K562 (cell line): ENCODE measurements at regions not wholly inside any gene's neighbourhood (a gene's known extent, or its start where the extent isn't known, plus 50 kb on each side); places are given as distances from the start of the nearest gene placed in this dataset.

Experiments used
- ATAC-seq: fragments of 200-7000 bp; cut with Tn5 transposase; 3 replicates; pipeline ENCODE4 v1.9.1; 2020; ENCODE audit warnings: moderate library complexity
- BruUV-seq: library from RNA; stranded (reverse); fragments of 400-500 nt; replicated peaks from 2 replicates; lab custom pipeline; 2021; lab: Mats Ljungman, UMichigan
- CTCF ChIA-PET: fragments of 300-600 bp; formaldehyde crosslinking; extraction: SDS; loops from one replicate; lab custom pipeline; 2021; ENCODE audit warnings: low intra/inter-chr PET ratio; lab: Yijun Ruan, JAX
- POLR2A ChIA-PET: fragments of 300-600, 350-650 bp; sonication (Branson Sonifier 250); formaldehyde crosslinking; extraction: SDS; loops from one replicate; lab custom pipeline; 2021; ENCODE audit warnings: antibody characterized with exemption, inconsistent platforms; lab: Yijun Ruan, JAX
- DNase-seq, 4 experiments: peaks; one replicate each; pipeline versions ENCODE4 v3.0.0 to v3.0.0-alpha.2; 2011 to 2018; ENCODE audit warnings: low spot score in 3 of 4, mixed read lengths in 3 of 4; ENCODE audit errors: extremely low read depth in 1 of 4
- FAIRE-seq: peaks from 2 replicates; lab custom pipeline; 2011; peaks lifted over from hg19 to GRCh38; lab: Jason Lieb, UNC
- H2AFZ ChIP-seq: 2 replicates; pipeline ENCODE4 v1.6.0; 2011; ENCODE audit warnings: low read depth, low read length, control low read depth, inconsistent platforms
- H3K27ac ChIP-seq: fragments of 200-600 bp; 3 replicates; pipeline ENCODE4 v1.8.0; 2011; ENCODE audit warnings: low read depth, mild to moderate bottlenecking, control low read depth, inconsistent platforms, low read length, moderate library complexity, mixed read lengths; ENCODE audit errors: extremely low read depth
- H3K27me3 ChIP-seq, 2 experiments: fragments of 300-600 bp in 1 of 2; 2 replicates in 1 of 2; 3 replicates in 1 of 2; pipeline versions ENCODE4 v1.6.0 to v1.8.0; 2011; ENCODE audit warnings: inconsistent platforms in 2 of 2, low read length in 2 of 2, mild to moderate bottlenecking in 1 of 2, mixed read lengths in 1 of 2, moderate library complexity in 1 of 2; ENCODE audit not compliant: control insufficient read depth in 2 of 2, insufficient read depth in 2 of 2
- H3K36me3 ChIP-seq: fragments of 300-600 bp; 3 replicates; pipeline ENCODE4 v1.8.0; 2011; ENCODE audit warnings: mild to moderate bottlenecking, low read length, inconsistent platforms; ENCODE audit not compliant: control insufficient read depth, insufficient read depth
- H3K4me1 ChIP-seq, 2 experiments: fragments of 200-600 bp in 1 of 2; replicated peaks in 1 of 2; 2 replicates in 1 of 2; 3 replicates in 1 of 2; pipeline versions ENCODE4 v1.5.1 to v1.8.0; 2011; ENCODE audit warnings: inconsistent platforms in 2 of 2, low read length in 2 of 2, mild to moderate bottlenecking in 1 of 2, mixed read lengths in 1 of 2, moderate library complexity in 1 of 2; ENCODE audit not compliant: control insufficient read depth in 2 of 2, insufficient read depth in 2 of 2
- H3K4me2 ChIP-seq: 2 replicates; pipeline ENCODE4 v1.6.1; 2011; ENCODE audit warnings: low read length, control low read depth, inconsistent platforms, mixed read lengths; ENCODE audit not compliant: insufficient read depth
- H3K4me3 ChIP-seq: fragments of 200-600 bp; sonication (generic), shearing (Covaris generic); 2 replicates; pipeline ENCODE4 v1.5.1; 2016; ENCODE audit warnings: control low read depth, inconsistent platforms
- H3K79me2 ChIP-seq: fragments of 200-600 bp; 3 replicates; pipeline ENCODE4 v1.8.0; 2011; ENCODE audit warnings: low read length, inconsistent platforms; ENCODE audit not compliant: control insufficient read depth, insufficient read depth
- H3K9ac ChIP-seq, 2 experiments: 2 replicates each; pipeline versions ENCODE4 v1.6.0 to v1.6.1; 2011; ENCODE audit warnings: low read depth in 2 of 2, low read length in 2 of 2, control low read depth in 1 of 2, inconsistent platforms in 1 of 2, mild to moderate bottlenecking in 1 of 2, mixed read lengths in 1 of 2; ENCODE audit not compliant: insufficient read depth in 1 of 2
- H3K9me1 ChIP-seq: one replicate; pipeline ENCODE4 v1.6.0; 2011; ENCODE audit warnings: inconsistent platforms, mild to moderate bottlenecking, low read length, moderate library complexity; ENCODE audit not compliant: control insufficient read depth, insufficient read depth
- H3K9me3 ChIP-seq: replicated peaks from 2 replicates; pipeline ENCODE4 v1.5.1; 2011; ENCODE audit warnings: low read depth, low read length, inconsistent platforms; ENCODE audit not compliant: control insufficient read depth, insufficient read depth
- H4K20me1 ChIP-seq: replicated peaks from 2 replicates; pipeline ENCODE4 v1.6.1; 2011; ENCODE audit warnings: low read length, inconsistent platforms, mixed read lengths; ENCODE audit not compliant: control insufficient read depth, insufficient read depth
- CREB5 ChIP-seq: fragments of 250-450 bp; sonication (Bioruptor Pico); IDR thresholded peaks from 2 replicates; pipeline ENCODE4 v1.5.0; 2020; ENCODE audit warnings: mild to moderate bottlenecking
- DNMT1 ChIP-seq: fragments of 450-650 bp; IDR thresholded peaks from 2 replicates; pipeline ENCODE4 v1.6.1; 2016; ENCODE audit warnings: antibody characterized with exemption, mild to moderate bottlenecking
- ELF2 ChIP-seq: fragments of 250-450 bp; sonication (Bioruptor Pico); IDR thresholded peaks from 2 replicates; pipeline ENCODE4 v1.5.0; 2021; ENCODE audit warnings: mild to moderate bottlenecking
- EP400 ChIP-seq: fragments of 450-650 bp; IDR thresholded peaks from 2 replicates; pipeline ENCODE4 v1.6.1; 2017; ENCODE audit warnings: antibody characterized with exemption, mild to moderate bottlenecking, moderate library complexity
- GTF2F1 ChIP-seq: IDR thresholded peaks from 2 replicates; pipeline ENCODE4 v1.6.1; 2011; ENCODE audit warnings: low read depth, low read length, improper control_type of control experiment
- LARP7 ChIP-seq: fragments of 450-650 bp; IDR thresholded peaks from 2 replicates; pipeline ENCODE4 v1.6.1; 2016
- MTF1 ChIP-seq: fragments of 250-450 bp; sonication (Bioruptor Pico); IDR thresholded peaks from 2 replicates; pipeline ENCODE4 v1.9.0; 2021; ENCODE audit warnings: moderate library complexity, mild to moderate bottlenecking, inconsistent platforms, borderline replicate concordance
- MYC ChIP-seq, 2 experiments: fragments of 250-450 bp in 1 of 2; sonication (Bioruptor Pico) in 1 of 2; IDR thresholded peaks; 2 replicates each; pipeline versions ENCODE4 v1.5.1 to v1.6.1; 2012 to 2021; ENCODE audit warnings: low read depth in 2 of 2, borderline replicate concordance in 1 of 2, improper control_type of control experiment in 1 of 2, low read length in 1 of 2, mild to moderate bottlenecking in 1 of 2, moderate library complexity in 1 of 2
- NUFIP1 ChIP-seq: fragments of 450-650 bp; IDR thresholded peaks from 2 replicates; pipeline ENCODE4 v1.6.1; 2018; ENCODE audit not compliant: partially characterized antibody
- ZNF696 ChIP-seq: fragments of 250-450 bp; sonication (Bioruptor Pico); conservative IDR thresholded peaks from 2 replicates; pipeline ENCODE4 v1.4.0; 2020; ENCODE audit warnings: mild to moderate bottlenecking, moderate library complexity
- ZNF75A ChIP-seq: fragments of 450-650 bp; formaldehyde crosslinking; IDR thresholded peaks from 2 replicates; pipeline ENCODE4 v1.4.0; 2020; ENCODE audit warnings: mild to moderate bottlenecking
- ZNF830 ChIP-seq: fragments of 250-450 bp; sonication (Bioruptor Pico); IDR thresholded peaks from 2 replicates; pipeline ENCODE4 v1.5.0; 2021; ENCODE audit warnings: mild to moderate bottlenecking
- WGBS: fragments of 100-300 bp; shearing (Covaris generic); methylation state at CpG from one replicate; pipeline ENCODE4 v1.1.6; 2016; ENCODE audit warnings: low coverage, mixed read lengths; ENCODE audit not compliant: insufficient coverage; ENCODE audit errors: missing lambda C conversion rate; 5-methylcytosine and 5-hydroxymethylcytosine counted together
- in situ Hi-C: fragments of 300-500 bp; cut with MboI; formaldehyde crosslinking; loops from 4 replicates; pipeline ENCODE4 v1.15.0; 2018; ENCODE audit warnings: inconsistent platforms, mixed read lengths
- intact Hi-C: fragments of 100-400 bp; cut with micrococcal nuclease; formaldehyde crosslinking; loops from 2 replicates; pipeline ENCODE4 v1.14.2; 2022
- TF ChIP-seq, protein P1 (sequence below): fragments of 200-800 bp; sonication (Bioruptor generic); IDR thresholded peaks from 2 replicates; pipeline ENCODE4 v1.6.1; 2017; ENCODE audit warnings: missing genetic modification characterization, missing compliant biosample characterization
- TF ChIP-seq, protein P2 (sequence below): fragments of 450-650 bp; formaldehyde crosslinking; conservative IDR thresholded peaks from 2 replicates; pipeline ENCODE4 v1.4.0; 2022; ENCODE audit warnings: mild to moderate bottlenecking, missing genetic modification characterization

GRCh38 chr1:106619827-106620134 lies 436.7 kb upstream of the PRMT6 start:
- Histone ChIP-seq H4K20me1 (no peaks in the 10 kb centered on the region), H3K79me2 (no peaks in the 10 kb centered on the region), H3K9ac (no peak overlapping the region), H3K4me3 (no peak overlapping the region), H3K9me1 (no peaks in the 10 kb centered on the region), H2AFZ (no peak overlapping the region), H3K27me3 (no peaks in the 10 kb centered on the region), H3K4me1 (no peaks in the 10 kb centered on the region), H3K27ac (no peak overlapping the region), H3K36me3 (no peaks in the 10 kb centered on the region), H3K9me3 (no peaks in the 10 kb centered on the region), H3K4me2 (no peak overlapping the region)
- in situ Hi-C loops: no loop called here
- no TSS peak for BruUV-seq
- no peak for ATAC-seq
- ChIA-PET POLR2A (no interaction called here), CTCF (no interaction called here)
- intact Hi-C loops: no loop called here
- 4% methylated on average over 5 of the region's 5 CpGs for WGBS
- no peak for DNase-seq
- no peak for FAIRE-seq
- no peak for TF ChIP-seq ELF2 (CRISPR knock-in tag)
- TF ChIP-seq, protein P1, sequence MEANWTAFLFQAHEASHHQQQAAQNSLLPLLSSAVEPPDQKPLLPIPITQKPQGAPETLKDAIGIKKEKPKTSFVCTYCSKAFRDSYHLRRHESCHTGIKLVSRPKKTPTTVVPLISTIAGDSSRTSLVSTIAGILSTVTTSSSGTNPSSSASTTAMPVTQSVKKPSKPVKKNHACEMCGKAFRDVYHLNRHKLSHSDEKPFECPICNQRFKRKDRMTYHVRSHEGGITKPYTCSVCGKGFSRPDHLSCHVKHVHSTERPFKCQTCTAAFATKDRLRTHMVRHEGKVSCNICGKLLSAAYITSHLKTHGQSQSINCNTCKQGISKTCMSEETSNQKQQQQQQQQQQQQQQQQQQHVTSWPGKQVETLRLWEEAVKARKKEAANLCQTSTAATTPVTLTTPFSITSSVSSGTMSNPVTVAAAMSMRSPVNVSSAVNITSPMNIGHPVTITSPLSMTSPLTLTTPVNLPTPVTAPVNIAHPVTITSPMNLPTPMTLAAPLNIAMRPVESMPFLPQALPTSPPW: no peak
- no peak for TF ChIP-seq ZNF830 (CRISPR knock-in tag)
- no peak for TF ChIP-seq EP400
- no peak for TF ChIP-seq LARP7
- TF ChIP-seq MTF1 (CRISPR knock-in tag): no peak
- no peak for TF ChIP-seq MYC (IDR thresholded peaks at IDR 0.05; ENCODE audit: low read depth, low read length)
- TF ChIP-seq MYC (CRISPR knock-in tag; IDR thresholded peaks at IDR 0.05; ENCODE audit: borderline replicate concordance, low read depth): no peak
- no peak for TF ChIP-seq CREB5
- no peak for TF ChIP-seq ZNF696 (CRISPR knock-in tag)
- TF ChIP-seq, protein P2, sequence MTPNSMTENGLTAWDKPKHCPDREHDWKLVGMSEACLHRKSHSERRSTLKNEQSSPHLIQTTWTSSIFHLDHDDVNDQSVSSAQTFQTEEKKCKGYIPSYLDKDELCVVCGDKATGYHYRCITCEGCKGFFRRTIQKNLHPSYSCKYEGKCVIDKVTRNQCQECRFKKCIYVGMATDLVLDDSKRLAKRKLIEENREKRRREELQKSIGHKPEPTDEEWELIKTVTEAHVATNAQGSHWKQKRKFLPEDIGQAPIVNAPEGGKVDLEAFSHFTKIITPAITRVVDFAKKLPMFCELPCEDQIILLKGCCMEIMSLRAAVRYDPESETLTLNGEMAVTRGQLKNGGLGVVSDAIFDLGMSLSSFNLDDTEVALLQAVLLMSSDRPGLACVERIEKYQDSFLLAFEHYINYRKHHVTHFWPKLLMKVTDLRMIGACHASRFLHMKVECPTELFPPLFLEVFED (CRISPR knock-in tag): no peak
- TF ChIP-seq NUFIP1: no peak
- TF ChIP-seq GTF2F1: no peak
- TF ChIP-seq DNMT1: no peak
- TF ChIP-seq ZNF75A: no peak
